HG02571 (cell line): ENCODE measurements at regions not wholly inside any gene's neighbourhood (a gene's known extent, or its start where the extent isn't known, plus 50 kb on each side); places are given as distances from the start of the nearest gene placed in this dataset.

Experiments used
- ATAC-seq: cut with Tn5 transposase; IDR thresholded peaks from one replicate; pipeline ENCODE4 v1.9.1; 2021; ENCODE audit warnings: mild to moderate bottlenecking, moderate library complexity; ENCODE audit not compliant: unreplicated experiment

- ATAC-seq, result no peak
Observed at GRCh38 chr10:57798830-57799229, 468.9 kb downstream of the IPMK start.

- ATAC-seq, result no peak
Observed at GRCh38 chr10:57791546-57791945, 476.1 kb downstream of the IPMK start.

- no peak for ATAC-seq
Observed at GRCh38 chr10:57790703-57791102, 477.0 kb downstream of the IPMK start.

GRCh38 chr10:57788117-57788516 is 479.6 kb downstream of the IPMK start:
- ATAC-seq, result no peak

GRCh38 chr10:57786850-57787750 is 480.6 kb downstream of the IPMK start:
- no peak for ATAC-seq

GRCh38 chr10:57786331-57786730 is 481.4 kb downstream of the IPMK start:
- no peak for ATAC-seq

- ATAC-seq, result no peak
Observed at GRCh38 chr10:57785546-57785945, 482.1 kb downstream of the IPMK start.

GRCh38 chr10:57785068-57785467 is 482.6 kb downstream of the IPMK start:
- no peak for ATAC-seq

- ATAC-seq, result no peak
Observed at GRCh38 chr10:57776688-57777432, 490.8 kb downstream of the IPMK start.

GRCh38 chr10:57775250-57775649 is 492.4 kb downstream of the IPMK start:
- no peak for ATAC-seq

GRCh38 chr10:57769298-57769697 is 498.4 kb downstream of the IPMK start:
- no peak for ATAC-seq

- ATAC-seq, result no peak
Observed at GRCh38 chr10:57759777-57760176, 507.9 kb downstream of the IPMK start.

GRCh38 chr10:57754803-57755202 is 512.9 kb downstream of the IPMK start:
- ATAC-seq, result no peak

GRCh38 chr10:57743711-57744110 is 524.0 kb downstream of the IPMK start:
- no peak for ATAC-seq

- no peak for ATAC-seq
Observed at GRCh38 chr10:57741751-57742150, 525.9 kb downstream of the IPMK start.

GRCh38 chr10:57723305-57723704 is 544.4 kb downstream of the IPMK start:
- ATAC-seq, result no peak

GRCh38 chr10:57716884-57717283 is 550.8 kb downstream of the IPMK start:
- ATAC-seq, result no peak

GRCh38 chr10:57715233-57715632 is 552.5 kb downstream of the IPMK start:
- ATAC-seq, result no peak

GRCh38 chr10:57707300-57707658 is 560.4 kb downstream of the IPMK start:
- no peak for ATAC-seq

GRCh38 chr10:57706576-57707299 is 561.0 kb downstream of the IPMK start:
- no peak for ATAC-seq

GRCh38 chr10:57706016-57706415 is 561.7 kb downstream of the IPMK start:
- ATAC-seq, result no peak

GRCh38 chr10:57699944-57700343 is 567.8 kb downstream of the IPMK start:
- no peak for ATAC-seq
